OCI-LY7 (cell line): ENCODE measurements at regions not wholly inside any gene's neighbourhood (a gene's known extent, or its start where the extent isn't known, plus 50 kb on each side); places are given as distances from the start of the nearest gene placed in this dataset.
"Not testable (repeated sequence)": the region's sequence is repeated elsewhere in the genome, so short reads cannot be mapped to it uniquely, and the experiment has no call there.

Experiments used
- EZH2phosphoT487 ChIP-seq: fragments of 200-600 bp; sonication (generic); IDR thresholded peaks from 2 replicates; pipeline ENCODE4 v1.6.1; 2018; ENCODE audit warnings: low read depth, borderline replicate concordance, mild to moderate bottlenecking, mixed run types, antibody characterized with exemption, low read length, moderate library complexity, mixed read lengths
- TF ChIP-seq, protein P1 (sequence below): fragments of 200-600 bp; sonication (generic); conservative IDR thresholded peaks from 2 replicates; pipeline ENCODE4 v1.5.1; 2014; ENCODE audit warnings: mild to moderate bottlenecking, antibody characterized with exemption, low read length, moderate library complexity, mixed read lengths

DNA sequence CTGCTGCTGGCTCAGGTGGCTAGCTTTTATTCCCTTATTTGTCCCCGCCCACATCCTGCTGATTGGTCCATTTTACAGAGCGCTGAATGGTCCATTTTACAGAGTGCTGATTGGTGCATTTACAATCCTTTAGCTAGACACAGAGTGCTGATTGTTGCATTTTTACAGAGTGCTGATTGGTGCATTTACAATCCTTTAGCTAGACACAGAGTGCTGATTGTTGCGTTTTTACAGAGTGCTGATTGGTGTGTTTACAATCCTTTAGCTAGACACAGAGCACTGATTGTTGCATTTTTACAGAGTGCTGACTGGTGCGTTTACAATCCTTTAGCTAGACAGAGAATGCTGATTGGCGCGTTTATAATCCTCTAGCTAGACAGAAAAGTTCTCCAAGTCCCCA lies 107.8 kb upstream of the BMPER start:
- TF ChIP-seq, protein P1, sequence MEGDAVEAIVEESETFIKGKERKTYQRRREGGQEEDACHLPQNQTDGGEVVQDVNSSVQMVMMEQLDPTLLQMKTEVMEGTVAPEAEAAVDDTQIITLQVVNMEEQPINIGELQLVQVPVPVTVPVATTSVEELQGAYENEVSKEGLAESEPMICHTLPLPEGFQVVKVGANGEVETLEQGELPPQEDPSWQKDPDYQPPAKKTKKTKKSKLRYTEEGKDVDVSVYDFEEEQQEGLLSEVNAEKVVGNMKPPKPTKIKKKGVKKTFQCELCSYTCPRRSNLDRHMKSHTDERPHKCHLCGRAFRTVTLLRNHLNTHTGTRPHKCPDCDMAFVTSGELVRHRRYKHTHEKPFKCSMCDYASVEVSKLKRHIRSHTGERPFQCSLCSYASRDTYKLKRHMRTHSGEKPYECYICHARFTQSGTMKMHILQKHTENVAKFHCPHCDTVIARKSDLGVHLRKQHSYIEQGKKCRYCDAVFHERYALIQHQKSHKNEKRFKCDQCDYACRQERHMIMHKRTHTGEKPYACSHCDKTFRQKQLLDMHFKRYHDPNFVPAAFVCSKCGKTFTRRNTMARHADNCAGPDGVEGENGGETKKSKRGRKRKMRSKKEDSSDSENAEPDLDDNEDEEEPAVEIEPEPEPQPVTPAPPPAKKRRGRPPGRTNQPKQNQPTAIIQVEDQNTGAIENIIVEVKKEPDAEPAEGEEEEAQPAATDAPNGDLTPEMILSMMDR = not testable (repeated sequence)
- not testable (repeated sequence) for TF ChIP-seq EZH2phosphoT487
